Muscle layer of duodenum (tissue), 2 donors: ENCODE measurements at regions not wholly inside any gene's neighbourhood (a gene's known extent, or its start where the extent isn't known, plus 50 kb on each side); places are given as distances from the start of the nearest gene placed in this dataset.
"Not testable (repeated sequence)": the region's sequence is repeated elsewhere in the genome, so short reads cannot be mapped to it uniquely, and the experiment has no call there.

Experiments
- H3K27ac ChIP-seq: one replicate; pipeline ENCODE4 v1.7.0; 2013; ENCODE audit warnings: mild to moderate bottlenecking, low read length
- H3K27me3 ChIP-seq: one replicate; pipeline ENCODE4 v1.7.0; 2013; ENCODE audit warnings: low read depth, mild to moderate bottlenecking, control low read depth, low read length
- H3K36me3 ChIP-seq, 2 donors: one replicate each; pipeline ENCODE4 v1.7.0; 2013; ENCODE audit warnings: low read length in 2 of 2, control low read depth in 1 of 2, mild to moderate bottlenecking in 1 of 2; ENCODE audit not compliant: insufficient read depth in 2 of 2, control insufficient read depth in 1 of 2
- H3K4me1 ChIP-seq, 2 donors: one replicate each; pipeline ENCODE4 v1.7.0; 2013; ENCODE audit warnings: low read length in 2 of 2, mild to moderate bottlenecking in 2 of 2, control low read depth in 1 of 2, moderate library complexity in 1 of 2; ENCODE audit not compliant: insufficient read depth in 2 of 2, control insufficient read depth in 1 of 2
- H3K4me3 ChIP-seq, 2 donors: one replicate each; pipeline ENCODE4 v1.7.0; 2013; ENCODE audit warnings: low read length in 2 of 2, low read depth in 1 of 2, mild to moderate bottlenecking in 1 of 2
- H3K9me3 ChIP-seq, 2 donors: one replicate each; pipeline ENCODE4 v1.7.0; 2013; ENCODE audit warnings: low read length in 2 of 2, control low read depth in 1 of 2, mild to moderate bottlenecking in 1 of 2; ENCODE audit not compliant: control insufficient read depth in 1 of 2
- donor health status: healthy.

DNA sequence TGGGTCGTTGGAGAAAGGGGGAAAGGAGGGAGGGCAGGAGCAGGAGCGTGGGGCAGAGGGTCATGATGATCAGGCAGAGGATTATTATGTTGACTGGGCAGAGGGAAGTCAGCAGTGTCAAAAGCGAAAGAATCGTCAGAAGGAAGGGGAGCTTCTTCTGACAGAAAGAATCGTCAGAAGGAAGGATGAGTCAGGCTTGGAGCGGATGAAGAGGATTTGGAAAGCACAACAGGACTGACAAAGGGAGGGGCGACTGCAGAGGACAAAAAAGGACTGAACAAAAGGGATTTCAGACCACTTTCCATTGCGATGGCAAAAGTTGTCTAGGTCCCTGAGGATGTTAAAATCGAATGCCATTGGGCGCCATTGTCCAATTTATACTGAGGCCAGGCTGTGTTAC lies 1053.5 kb downstream of the SI start:
- H3K27me3 ChIP-seq = no peaks in the 10 kb centered on the region
- H3K36me3 ChIP-seq = no peaks in the 10 kb centered on the region
- no peaks in the 10 kb centered on the region for H3K9me3 ChIP-seq
- H3K4me3 ChIP-seq = no peak overlapping the region
- no peaks in the 10 kb centered on the region for H3K4me1 ChIP-seq
- H3K27ac ChIP-seq = no peak overlapping the region

DNA sequence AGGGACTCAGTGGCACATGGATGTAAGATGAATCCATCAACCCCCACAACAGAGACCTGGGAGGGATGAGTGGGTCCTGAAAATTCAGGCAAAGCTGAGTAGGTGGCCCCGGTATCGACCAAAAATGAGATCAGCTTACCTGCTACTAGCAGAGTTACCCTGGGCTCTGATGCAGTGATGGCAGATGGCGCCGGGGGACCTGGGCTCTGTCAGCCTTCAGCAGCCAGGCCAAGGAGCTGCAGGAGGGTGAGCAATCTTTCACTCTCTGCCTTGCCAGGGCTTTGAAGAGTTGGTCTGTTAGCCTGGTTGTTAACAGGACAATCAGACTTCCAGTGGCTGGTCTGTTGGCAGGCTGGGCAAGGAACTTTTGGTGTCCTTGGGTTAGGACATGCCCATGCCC lies 1054.8 kb downstream of the SI start:
- Histone ChIP-seq H3K36me3 (no peaks in the 10 kb centered on the region), H3K4me1 (no peaks in the 10 kb centered on the region), H3K9me3 (no peaks in the 10 kb centered on the region), H3K27ac (no peak overlapping the region), H3K27me3 (no peaks in the 10 kb centered on the region), H3K4me3 (no peak overlapping the region)

DNA sequence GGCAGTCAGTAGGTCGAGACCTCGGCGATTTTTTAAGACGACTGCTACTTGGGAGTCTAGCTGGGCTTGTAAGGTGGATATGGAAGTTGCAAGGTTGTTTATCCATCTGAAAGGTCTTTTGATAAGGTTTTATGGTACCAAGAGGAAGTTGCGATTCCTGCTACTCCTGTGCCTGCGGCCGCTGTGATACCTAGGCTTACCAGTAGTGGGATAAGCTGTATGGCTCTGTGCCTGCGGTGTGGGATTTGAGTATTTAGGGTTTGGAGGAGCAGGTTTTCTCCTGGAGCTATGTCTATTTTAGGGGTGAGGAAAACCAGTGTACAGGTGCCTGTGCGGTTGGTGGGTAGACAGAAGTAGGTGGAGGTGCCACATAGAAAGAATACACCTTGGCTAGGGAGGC lies 1059.8 kb downstream of the SI start:
- Histone ChIP-seq H3K36me3 (no peaks in the 10 kb centered on the region), H3K9me3 (no peaks in the 10 kb centered on the region), H3K4me1 (no peaks in the 10 kb centered on the region), H3K4me3 (no peak overlapping the region), H3K27ac (no peak overlapping the region), H3K27me3 (no peaks in the 10 kb centered on the region)

DNA sequence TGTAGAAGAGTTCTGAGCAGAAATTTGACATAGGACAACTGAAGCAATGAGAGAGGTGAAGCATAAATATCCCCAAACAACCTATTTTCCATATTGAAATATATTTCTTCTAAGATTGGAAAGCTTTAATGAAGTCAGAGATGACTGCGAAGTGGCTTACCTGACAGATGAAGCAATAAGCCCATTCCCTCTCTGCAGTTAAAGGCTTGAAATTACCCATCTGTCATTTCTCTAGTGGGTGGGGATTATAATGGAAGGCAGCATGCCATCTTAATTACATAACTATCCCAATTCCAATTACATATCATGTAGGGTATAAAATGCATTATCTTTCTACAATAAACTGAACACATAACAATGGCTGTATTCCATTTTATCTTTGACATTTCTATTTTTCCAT lies 1070.5 kb downstream of the SI start:
- H3K9me3 ChIP-seq = no peaks in the 10 kb centered on the region

DNA sequence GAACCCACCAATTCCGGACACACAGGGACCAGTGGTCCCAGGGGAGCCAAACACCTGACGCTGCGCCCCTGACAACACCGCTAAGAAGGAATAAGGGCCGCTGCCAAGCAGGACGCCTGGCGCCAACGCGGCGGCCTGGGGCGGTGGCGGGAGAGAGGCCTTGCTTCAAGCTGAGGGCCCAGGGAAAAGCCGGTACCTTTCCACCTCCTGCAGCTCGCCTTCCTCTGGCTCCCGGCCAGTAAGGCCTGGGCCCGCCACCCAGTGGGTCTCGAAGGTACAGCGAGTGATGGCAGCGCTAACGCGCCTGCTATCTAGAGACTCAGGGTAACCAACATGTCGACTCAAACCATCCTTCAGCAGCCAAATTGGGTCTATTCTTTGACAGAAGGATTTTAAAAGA lies 1074.1 kb downstream of the SI start:
- no peak overlapping the region for H3K4me3 ChIP-seq
- H3K9me3 ChIP-seq = no peaks in the 10 kb centered on the region
- H3K36me3 ChIP-seq = no peaks in the 10 kb centered on the region
- no peak overlapping the region for H3K27ac ChIP-seq
- no peaks in the 10 kb centered on the region for H3K27me3 ChIP-seq
- no peaks in the 10 kb centered on the region for H3K4me1 ChIP-seq

More for the DNA sequence above, 1070.5 kb downstream of the SI start:
- H3K27me3 ChIP-seq = no peaks in the 10 kb centered on the region
- H3K4me1 ChIP-seq = no peaks in the 10 kb centered on the region
- H3K36me3 ChIP-seq = no peaks in the 10 kb centered on the region
- no peak overlapping the region for H3K27ac ChIP-seq
- H3K4me3 ChIP-seq = no peak overlapping the region

DNA sequence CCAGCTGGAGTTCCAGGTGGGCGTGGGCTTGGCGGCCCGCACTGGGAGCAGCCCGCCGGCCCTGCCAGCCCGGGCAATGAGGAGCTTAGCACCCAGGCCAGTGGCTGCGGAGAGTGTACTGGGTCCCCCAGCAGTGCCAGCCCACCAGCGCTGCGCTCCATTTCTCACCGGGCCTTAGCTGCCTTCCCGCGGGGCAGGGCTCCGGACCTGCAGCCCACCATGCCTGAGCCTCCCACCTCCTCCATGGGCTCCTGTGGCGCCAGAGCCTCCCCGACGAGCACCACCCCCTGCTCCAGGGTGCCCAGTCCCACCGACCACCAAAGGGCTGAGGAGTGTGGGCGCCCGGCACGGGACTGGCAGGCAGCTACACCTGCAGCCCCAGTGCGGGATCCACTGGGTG lies 1075.3 kb downstream of the SI start:
- not testable (repeated sequence) for H3K36me3 ChIP-seq, H3K27me3 ChIP-seq, H3K27ac ChIP-seq, H3K9me3 ChIP-seq, H3K4me1 ChIP-seq, H3K4me3 ChIP-seq

DNA sequence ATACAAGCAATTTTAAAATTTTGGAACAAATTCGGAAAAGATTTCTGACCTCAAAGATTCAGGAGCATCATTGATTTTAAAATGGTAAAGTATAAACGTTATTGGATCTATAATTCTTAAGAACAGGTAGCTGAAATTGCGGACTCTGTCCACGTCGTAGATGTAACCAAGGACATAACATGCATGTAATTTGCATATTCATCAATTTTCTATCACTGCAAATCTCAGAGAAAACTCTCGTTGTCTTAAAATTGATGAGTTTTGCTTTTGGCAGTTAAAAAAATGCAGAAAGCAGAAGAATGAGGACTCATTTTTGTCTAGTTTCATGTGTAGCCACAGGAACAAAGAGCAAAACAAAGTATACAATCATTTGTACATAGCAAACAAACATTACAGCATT lies 1094.4 kb downstream of the SI start:
- Histone ChIP-seq H3K4me3 (no peak overlapping the region), H3K4me1 (no peaks in the 10 kb centered on the region), H3K27me3 (no peaks in the 10 kb centered on the region), H3K27ac (no peak overlapping the region), H3K36me3 (no peaks in the 10 kb centered on the region), H3K9me3 (no peaks in the 10 kb centered on the region)

DNA sequence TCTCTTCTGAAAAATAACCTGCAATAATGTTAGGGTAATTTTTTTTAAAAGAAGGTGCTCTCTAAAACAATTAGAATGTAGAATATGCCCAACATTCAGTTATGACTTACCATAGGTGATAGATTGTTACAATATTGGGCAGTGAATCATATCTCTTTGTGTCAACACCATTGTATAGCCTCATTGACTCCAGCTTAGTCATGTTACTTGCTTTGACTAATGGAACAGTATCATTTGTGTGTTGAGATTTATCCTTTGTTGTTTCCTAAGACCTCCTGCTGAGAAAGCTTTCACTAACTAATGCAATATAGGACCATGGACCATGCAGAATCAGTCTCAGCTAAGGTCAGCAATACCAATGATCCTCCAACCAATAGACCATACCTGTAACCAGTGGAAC lies 1106.4 kb downstream of the SI start:
- H3K4me1 ChIP-seq = no peaks in the 10 kb centered on the region
- H3K36me3 ChIP-seq = no peaks in the 10 kb centered on the region
- H3K4me3 ChIP-seq = no peak overlapping the region
- no peak overlapping the region for H3K27ac ChIP-seq
- H3K27me3 ChIP-seq = no peaks in the 10 kb centered on the region
- peaks cover 0 to 3% of the 10 kb centered on the region in 2 donors for H3K9me3 ChIP-seq

DNA sequence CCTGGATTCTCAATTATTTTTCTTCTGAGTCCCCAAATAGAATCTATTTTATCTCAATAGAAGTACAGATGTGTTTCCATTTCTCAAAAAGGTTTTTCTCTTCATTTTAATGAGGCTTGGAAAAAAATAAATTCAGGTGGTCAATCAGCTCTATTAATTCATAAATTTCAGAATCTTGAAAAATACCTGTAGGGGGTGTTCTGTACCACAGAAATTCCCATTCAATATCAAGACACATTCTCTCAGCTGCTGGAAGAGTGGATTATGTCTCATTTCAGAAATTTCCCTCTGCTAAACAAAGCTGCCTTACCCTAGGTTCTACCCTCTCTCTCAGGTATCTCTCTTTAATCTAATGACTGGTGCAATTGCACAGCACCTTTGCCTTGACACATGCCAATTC lies 1121.2 kb downstream of the SI start:
- peaks cover 0 to 7% of the 10 kb centered on the region in 2 donors for H3K9me3 ChIP-seq

DNA sequence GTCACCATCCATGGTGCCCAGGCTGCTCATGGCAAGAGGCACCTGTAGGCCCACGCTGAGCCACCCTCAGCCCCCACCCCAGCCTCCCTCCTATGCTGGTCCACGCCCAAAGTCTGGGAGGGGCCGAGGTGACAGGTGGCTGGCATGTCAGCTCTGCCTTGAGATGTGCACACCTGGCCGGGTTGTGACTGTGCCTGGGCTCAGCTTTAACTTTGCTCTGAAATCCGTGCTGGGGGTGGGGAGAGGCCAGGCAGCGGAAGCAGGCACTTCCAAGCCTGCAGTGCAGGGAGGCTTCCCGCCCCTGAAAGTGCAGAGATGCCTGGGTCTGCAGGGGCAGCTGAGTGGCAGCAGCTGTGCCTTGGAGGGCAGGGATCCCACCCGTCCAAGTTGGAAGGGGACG lies 1124.8 kb downstream of the SI start:
- Histone ChIP-seq H3K27me3 (no peaks in the 10 kb centered on the region), H3K27ac (no peak overlapping the region), H3K4me3 (no peak overlapping the region), H3K9me3 (peaks cover 0 to 5% of the 10 kb centered on the region in 2 donors), H3K4me1 (no peaks in the 10 kb centered on the region), H3K36me3 (no peaks in the 10 kb centered on the region)

More for the DNA sequence above, 1121.2 kb downstream of the SI start:
- Histone ChIP-seq H3K36me3 (no peaks in the 10 kb centered on the region), H3K4me1 (no peaks in the 10 kb centered on the region), H3K4me3 (no peak overlapping the region), H3K27me3 (no peaks in the 10 kb centered on the region), H3K27ac (no peak overlapping the region)

DNA sequence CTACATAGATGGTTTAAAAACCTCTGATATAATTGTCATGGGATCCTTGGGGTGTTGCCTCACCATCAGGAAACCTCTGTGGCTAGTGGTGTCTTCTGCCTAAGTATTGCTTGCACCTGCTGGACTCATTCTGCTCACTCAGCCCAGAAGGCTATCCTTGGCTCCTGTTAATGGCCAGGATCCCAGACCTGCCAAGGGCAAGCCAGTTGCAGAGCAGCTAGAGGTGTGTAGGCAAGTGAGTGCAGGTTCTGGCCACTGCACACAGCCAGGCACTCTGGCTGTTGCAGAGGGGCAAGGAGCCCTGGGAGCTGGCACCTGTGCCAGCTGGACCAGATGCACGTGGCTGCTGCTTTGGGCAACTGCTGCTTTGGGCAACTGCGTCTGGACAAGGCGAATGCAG lies 1125.8 kb downstream of the SI start:
- Histone ChIP-seq H3K36me3 (no peaks in the 10 kb centered on the region), H3K4me1 (no peaks in the 10 kb centered on the region), H3K4me3 (no peak overlapping the region), H3K27ac (no peak overlapping the region), H3K9me3 (peaks cover 0 to 5% of the 10 kb centered on the region in 2 donors), H3K27me3 (no peaks in the 10 kb centered on the region)

DNA sequence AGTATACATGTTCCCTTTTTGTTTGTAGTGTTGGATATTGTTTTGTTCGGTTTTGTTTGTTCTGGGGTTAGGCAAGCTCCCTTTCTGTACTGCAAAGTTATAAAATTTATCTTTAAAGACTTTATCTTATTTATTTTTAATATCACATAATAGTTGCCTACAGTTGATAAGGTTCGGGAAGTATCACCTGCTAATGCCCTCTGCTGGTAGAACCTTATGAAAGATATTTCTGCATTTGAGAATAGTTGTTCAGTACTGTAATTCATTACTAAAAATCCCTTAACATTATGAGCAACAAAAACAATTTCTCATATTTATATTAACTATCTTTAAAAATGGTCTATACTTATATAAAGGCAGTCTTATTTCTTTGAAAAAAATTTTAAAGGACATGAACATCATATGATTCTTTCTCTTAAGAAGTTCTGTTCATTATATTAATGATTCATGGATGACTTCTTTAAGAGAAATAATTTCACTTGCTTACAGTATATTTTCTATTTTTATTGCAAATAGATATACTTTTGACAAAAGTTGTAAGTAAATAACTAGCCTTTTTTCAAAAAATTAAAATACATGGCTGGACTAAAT lies 1126.8 kb downstream of the SI start:
- Histone ChIP-seq H3K27me3 (no peaks in the 10 kb centered on the region), H3K27ac (no peak overlapping the region), H3K9me3 (peaks cover 0 to 5% of the 10 kb centered on the region in 2 donors), H3K36me3 (no peaks in the 10 kb centered on the region), H3K4me1 (no peaks in the 10 kb centered on the region), H3K4me3 (no peak overlapping the region)
